Common myeloid progenitor, CD34-positive (primary cell): ENCODE measurements at regions not wholly inside any gene's neighbourhood (a gene's known extent, or its start where the extent isn't known, plus 50 kb on each side); places are given as distances from the start of the nearest gene placed in this dataset.

ENCODE experiments used
- CTCF ChIA-PET: fragments of 350-600 bp; sonication (Branson Sonifier 250); formaldehyde crosslinking; loops from one replicate; lab custom pipeline; 2021; ENCODE audit warnings: antibody characterized with exemption; lab: Charles Lee
- POLR2A ChIA-PET: fragments of 350-600 bp; sonication (Branson Sonifier 250); formaldehyde crosslinking; loops from one replicate; lab custom pipeline; 2021; ENCODE audit warnings: antibody characterized with exemption; lab: Charles Lee
- DNase-seq, 3 donors: peaks; one replicate each; pipeline versions ENCODE4 v3.0.0 to v3.0.0-alpha.2; 2013
- H3K27ac ChIP-seq, 2 experiments: 1 replicate in 1 of 2; 2 replicates in 1 of 2; pipeline ENCODE4 v1.7.0; 2013; ENCODE audit warnings: inconsistent platforms in 2 of 2, low read length in 2 of 2, mild to moderate bottlenecking in 2 of 2, low read depth in 1 of 2, moderate library complexity in 1 of 2; ENCODE audit not compliant: severe bottlenecking in 2 of 2, insufficient read depth in 1 of 2, poor library complexity in 1 of 2
- H3K27me3 ChIP-seq, 5 experiments: replicated peaks in 2 of 5; 1 replicate in 3 of 5; 2 replicates in 2 of 5; pipeline versions ENCODE4 v1.6.1 to v1.7.0; 2013; ENCODE audit warnings: low read length in 4 of 5, mild to moderate bottlenecking in 2 of 5, moderate library complexity in 2 of 5, inconsistent platforms in 1 of 5; ENCODE audit not compliant: insufficient read depth in 5 of 5, control insufficient read depth in 4 of 5
- H3K36me3 ChIP-seq, 4 experiments: 1 replicate in 2 of 4; 2 replicates in 2 of 4; pipeline versions ENCODE4 v1.6.1 to v1.7.0; 2013; ENCODE audit warnings: low read length in 3 of 4, control low read depth in 1 of 4, mild to moderate bottlenecking in 1 of 4; ENCODE audit not compliant: control insufficient read depth in 4 of 4, insufficient read depth in 4 of 4
- H3K4me1 ChIP-seq, 4 experiments: 1 replicate in 3 of 4; 2 replicates in 1 of 4; pipeline versions ENCODE4 v1.6.1 to v1.7.1; 2013; ENCODE audit warnings: low read length in 3 of 4, mild to moderate bottlenecking in 3 of 4, control low read depth in 1 of 4, inconsistent platforms in 1 of 4, moderate library complexity in 1 of 4; ENCODE audit not compliant: control insufficient read depth in 4 of 4, insufficient read depth in 4 of 4; ENCODE audit errors: control extremely low read depth in 1 of 4
- H3K4me3 ChIP-seq, 7 experiments: 1 replicate in 4 of 7; 2 replicates in 3 of 7; pipeline versions ENCODE4 v1.5.1 to v1.7.0; 2013; ENCODE audit warnings: mild to moderate bottlenecking in 7 of 7, low read length in 6 of 7, moderate library complexity in 6 of 7, inconsistent platforms in 2 of 7, low read depth in 2 of 7, control low read depth in 1 of 7; ENCODE audit not compliant: insufficient read depth in 4 of 7, control insufficient read depth in 1 of 7; ENCODE audit errors: extremely low read depth in 1 of 7
- H3K9me3 ChIP-seq, 5 experiments: 1 replicate in 4 of 5; 2 replicates in 1 of 5; pipeline versions ENCODE4 v1.6.1 to v1.7.1; 2013; ENCODE audit warnings: low read length in 4 of 5, mild to moderate bottlenecking in 2 of 5, inconsistent platforms in 1 of 5, low read depth in 1 of 5, moderate library complexity in 1 of 5; ENCODE audit not compliant: control insufficient read depth in 4 of 5, insufficient read depth in 2 of 5; ENCODE audit errors: control extremely low read depth in 1 of 5
- WGBS: methylation state at CpG from one replicate; pipeline ENCODE4 v1.1.5; 2013; ENCODE audit not compliant: insufficient coverage; 5-methylcytosine and 5-hydroxymethylcytosine counted together

DNA sequence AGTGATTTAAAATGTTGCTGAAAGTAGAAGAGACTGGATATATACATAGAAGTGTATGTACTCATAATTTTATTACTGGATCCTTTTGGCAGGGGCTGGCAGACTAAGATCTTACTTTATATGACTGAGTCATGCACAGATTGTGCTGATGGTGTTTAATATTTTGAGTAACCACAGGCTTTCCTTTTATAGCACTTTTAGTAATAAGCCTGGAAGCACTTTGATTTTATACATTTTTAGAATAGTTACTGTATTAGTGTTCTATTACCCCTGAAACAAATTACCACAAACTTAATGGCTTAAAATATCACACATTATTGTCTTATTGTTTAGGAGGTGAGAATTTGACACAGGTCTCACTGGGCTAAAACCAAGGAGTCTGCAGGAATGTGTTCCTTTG lies 113.4 kb upstream of the CDH8 start:
- no peak for DNase-seq
- no peaks in the 10 kb centered on the region for H3K27me3 ChIP-seq
- H3K4me3 ChIP-seq = no peak overlapping the region
- H3K4me1 ChIP-seq = no peaks in the 10 kb centered on the region
- H3K27ac ChIP-seq = no peak overlapping the region
- POLR2A ChIA-PET = no interaction called here
- CTCF ChIA-PET = no interaction called here
- H3K36me3 ChIP-seq = no peaks in the 10 kb centered on the region
- H3K9me3 ChIP-seq = no peaks in the 10 kb centered on the region

DNA sequence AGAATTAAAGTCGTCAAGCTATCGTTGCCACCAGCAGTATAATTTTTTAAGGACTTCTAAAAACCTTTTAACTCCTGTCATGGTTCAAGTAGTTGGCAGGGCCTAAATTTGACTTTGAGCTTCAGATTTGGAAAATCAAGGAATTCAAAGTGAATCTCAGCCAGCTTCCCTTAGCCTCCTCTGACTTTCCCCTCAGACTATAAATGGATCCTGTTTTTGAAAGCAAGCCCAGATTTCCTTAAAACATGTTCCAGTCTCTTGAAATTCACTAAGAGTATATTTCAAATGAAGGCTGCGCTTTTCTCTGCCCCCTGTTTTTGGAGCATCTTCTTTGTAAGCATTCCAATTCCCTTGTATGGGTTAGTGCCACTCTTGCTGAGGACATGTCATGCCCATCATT lies 101.8 kb upstream of the CDH8 start:
- no peaks in the 10 kb centered on the region for H3K4me1 ChIP-seq
- H3K4me3 ChIP-seq = no peak overlapping the region
- H3K27me3 ChIP-seq = no peaks in the 10 kb centered on the region
- ChIA-PET CTCF (no interaction called here), POLR2A (no interaction called here)
- H3K9me3 ChIP-seq = no peaks in the 10 kb centered on the region
- no peak for DNase-seq
- WGBS = 96% methylated on average over 3 of the region's 3 CpGs
- no peak overlapping the region for H3K27ac ChIP-seq
- no peaks in the 10 kb centered on the region for H3K36me3 ChIP-seq

DNA sequence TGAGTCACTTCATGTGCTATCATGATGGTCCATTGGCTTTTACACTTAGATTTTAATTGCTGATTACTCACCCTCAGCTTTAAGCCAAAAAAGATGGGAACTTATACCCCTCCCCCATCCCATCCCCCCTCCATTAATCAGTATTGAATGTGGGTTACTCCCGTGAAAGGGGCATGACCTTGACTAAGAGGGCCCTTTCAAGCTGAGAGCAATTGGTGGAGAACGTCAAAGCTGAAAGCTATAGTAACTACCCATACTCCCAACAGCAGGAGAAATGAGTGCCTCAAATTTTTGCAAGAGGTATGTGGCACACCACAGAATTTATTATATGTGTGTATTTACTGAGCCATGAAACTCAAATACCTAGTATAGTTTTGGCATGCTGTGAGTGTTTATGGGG lies 99.7 kb upstream of the CDH8 start:
- Histone ChIP-seq H3K36me3 (no peaks in the 10 kb centered on the region), H3K4me1 (no peaks in the 10 kb centered on the region), H3K9me3 (no peaks in the 10 kb centered on the region), H3K4me3 (no peak overlapping the region), H3K27ac (no peak overlapping the region), H3K27me3 (no peaks in the 10 kb centered on the region)
- DNase-seq = no peak
- POLR2A ChIA-PET = no interaction called here
- CTCF ChIA-PET = interaction anchor here (0.8 kb wide), 1 partner anchor 11 kb away, joined by 3 read pairs; no protein-coding TSS in a partner anchor
- WGBS = no CpG with 5 or more reads among the region's 2 CpGs

DNA sequence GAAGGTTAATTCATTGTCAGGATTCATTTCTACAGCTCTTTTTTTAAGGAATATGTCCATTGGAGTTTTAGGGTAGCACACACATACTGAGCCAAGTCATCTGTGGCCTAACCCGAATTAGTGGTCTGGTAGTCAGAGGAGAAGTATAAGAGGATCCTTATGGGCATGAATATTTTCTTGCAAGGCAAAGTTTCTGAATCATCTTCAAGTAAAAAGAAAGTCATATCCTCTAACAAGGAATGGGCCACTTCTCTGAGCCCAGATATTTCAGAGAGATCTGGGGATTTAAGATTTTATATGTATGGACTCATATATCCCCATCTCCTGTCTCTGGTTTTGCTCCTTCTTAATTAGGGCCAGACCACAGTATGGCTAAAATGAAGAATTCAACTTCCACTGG lies 99.2 kb upstream of the CDH8 start:
- no peaks in the 10 kb centered on the region for H3K27me3 ChIP-seq
- no peak for DNase-seq
- ChIA-PET CTCF (interaction anchor here (0.8 kb wide), 1 partner anchor 11 kb away, joined by 3 read pairs; no protein-coding TSS in a partner anchor), POLR2A (no interaction called here)
- no peak overlapping the region for H3K4me3 ChIP-seq
- H3K9me3 ChIP-seq = no peaks in the 10 kb centered on the region
- 80% methylated on average over 1 of the region's 1 CpG for WGBS
- H3K27ac ChIP-seq = no peak overlapping the region
- no peaks in the 10 kb centered on the region for H3K4me1 ChIP-seq
- no peaks in the 10 kb centered on the region for H3K36me3 ChIP-seq

DNA sequence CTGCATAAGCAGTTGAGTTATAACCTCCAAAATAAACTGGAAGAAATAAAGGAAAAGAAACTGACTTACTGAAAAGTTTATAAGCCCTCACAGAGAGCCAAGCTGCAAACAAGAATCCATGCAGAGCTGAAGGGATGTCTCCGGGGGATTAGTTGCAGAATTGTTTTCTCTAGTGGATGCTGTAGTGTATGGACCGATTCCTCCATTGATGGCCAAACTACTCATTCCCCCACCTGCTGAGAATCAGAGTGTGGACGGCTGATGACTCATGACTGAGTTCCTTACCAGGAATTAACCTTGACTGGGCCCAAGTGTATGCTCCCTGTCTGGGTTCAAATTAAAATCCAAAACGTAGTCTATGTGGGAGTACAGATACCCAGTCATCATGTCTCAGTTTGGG lies 93.9 kb upstream of the CDH8 start:
- H3K9me3 ChIP-seq = no peaks in the 10 kb centered on the region
- WGBS = 70% methylated on average over 2 of the region's 4 CpGs
- DNase-seq = no peak
- no peak overlapping the region for H3K4me3 ChIP-seq
- no peaks in the 10 kb centered on the region for H3K4me1 ChIP-seq
- no peak overlapping the region for H3K27ac ChIP-seq
- no peaks in the 10 kb centered on the region for H3K27me3 ChIP-seq
- H3K36me3 ChIP-seq = no peaks in the 10 kb centered on the region
- ChIA-PET CTCF (interaction anchor here (1.4 kb wide), 1 partner anchor 8 kb away, joined by 3 read pairs; no protein-coding TSS in a partner anchor), POLR2A (no interaction called here)

DNA sequence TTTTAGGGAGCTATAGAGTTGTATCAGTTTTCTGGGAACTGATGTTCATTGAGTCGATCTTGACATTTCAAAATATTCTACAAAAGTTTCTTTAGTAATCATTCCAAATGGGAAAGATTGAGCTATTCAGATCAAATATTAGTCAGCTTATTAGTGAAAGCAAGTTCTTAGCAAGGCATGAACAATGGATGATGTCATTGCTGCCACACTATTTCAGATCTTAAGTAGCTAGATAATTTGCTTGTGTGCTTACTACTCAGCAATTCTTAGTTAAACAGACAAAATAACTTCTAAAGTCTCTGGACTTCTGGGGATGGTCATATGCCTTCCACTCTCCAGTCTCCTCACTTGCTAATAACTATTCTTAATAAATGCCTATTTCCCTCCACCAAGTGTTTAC lies 69.0 kb upstream of the CDH8 start:
- Histone ChIP-seq H3K4me3 (no peak overlapping the region), H3K9me3 (no peaks in the 10 kb centered on the region), H3K36me3 (no peaks in the 10 kb centered on the region), H3K27ac (no peak overlapping the region), H3K4me1 (no peaks in the 10 kb centered on the region), H3K27me3 (no peaks in the 10 kb centered on the region)
- no CpG with 5 or more reads among the region's 1 CpG for WGBS
- ChIA-PET CTCF (no interaction called here), POLR2A (no interaction called here)
- DNase-seq = no peak

DNA sequence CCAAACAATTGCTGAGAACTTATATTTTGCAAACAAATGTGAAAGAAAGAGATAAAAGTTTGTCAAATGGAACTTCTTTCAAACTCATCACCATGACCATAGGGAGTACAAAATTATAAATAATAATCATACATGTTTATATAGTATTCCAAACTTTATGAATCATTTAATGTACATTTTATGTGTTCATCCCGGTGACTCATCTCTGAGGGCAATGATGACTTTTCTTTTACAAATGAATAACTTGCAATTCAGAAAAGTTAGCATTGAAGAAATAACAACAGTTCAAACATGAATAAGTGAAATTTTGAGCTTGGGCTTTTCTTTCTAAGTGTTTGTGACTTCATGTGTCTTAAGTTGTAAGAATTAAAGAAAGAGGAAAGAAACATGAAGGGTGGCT lies 66.3 kb upstream of the CDH8 start:
- no CpG with 5 or more reads among the region's 1 CpG for WGBS
- no peak for DNase-seq
- CTCF ChIA-PET = no interaction called here

More for the DNA sequence above, 66.3 kb upstream of the CDH8 start:
- POLR2A ChIA-PET = no interaction called here
- Histone ChIP-seq H3K27ac (no peak overlapping the region), H3K27me3 (no peaks in the 10 kb centered on the region), H3K36me3 (no peaks in the 10 kb centered on the region), H3K9me3 (no peaks in the 10 kb centered on the region), H3K4me3 (no peak overlapping the region), H3K4me1 (no peaks in the 10 kb centered on the region)
